Panc1 (cell line): ENCODE measurements at regions not wholly inside any gene's neighbourhood (a gene's known extent, or its start where the extent isn't known, plus 50 kb on each side); places are given as distances from the start of the nearest gene placed in this dataset.

Experiments used
- ATAC-seq: fragments of 200-7000 bp; cut with Tn5 transposase; 2 replicates; pipeline ENCODE4 v1.9.1; 2020; ENCODE audit warnings: mild to moderate bottlenecking, moderate library complexity
- BruUV-seq: library from RNA; stranded (reverse); fragments of 400-500 nt; replicated peaks from 2 replicates; lab custom pipeline; 2021; lab: Mats Ljungman, UMichigan
- CTCF ChIA-PET: fragments of 300-600 bp; sonication (Branson Sonifier 250); formaldehyde crosslinking; loops from one replicate; lab custom pipeline; 2022; ENCODE audit warnings: antibody characterized with exemption; lab: Charles Lee
- POLR2A ChIA-PET: fragments of 300-600 bp; sonication (Branson Sonifier 250); formaldehyde crosslinking; loops from one replicate; lab custom pipeline; 2022; ENCODE audit warnings: antibody characterized with exemption; lab: Charles Lee
- DNase-seq: peaks from one replicate; pipeline ENCODE4 v3.0.0-alpha.2; 2010; ENCODE audit warnings: low read depth, low spot score
- H3K27ac ChIP-seq: 2 replicates; pipeline ENCODE4 v1.5.1; 2011; ENCODE audit warnings: mild to moderate bottlenecking, low read length, inconsistent platforms
- H3K27me3 ChIP-seq: fragments of 200-500 bp; sonication (Bioruptor generic); 2 replicates; pipeline ENCODE4 v1.6.0; 2014; ENCODE audit warnings: low read length, inconsistent platforms; ENCODE audit not compliant: control insufficient read depth, insufficient read depth
- H3K36me3 ChIP-seq: fragments of 200-500 bp; sonication (Bioruptor generic); 2 replicates; pipeline ENCODE4 v1.5.1; 2014; ENCODE audit warnings: inconsistent platforms, mild to moderate bottlenecking, low read length, moderate library complexity; ENCODE audit not compliant: control insufficient read depth, insufficient read depth
- H3K4me1 ChIP-seq: 2 replicates; pipeline ENCODE4 v1.5.1; 2011; ENCODE audit warnings: inconsistent platforms, mild to moderate bottlenecking, low read length, moderate library complexity; ENCODE audit not compliant: control insufficient read depth, insufficient read depth
- H3K4me3 ChIP-seq, 2 experiments: 2 replicates each; pipeline ENCODE4 v1.5.1; 2011 to 2012; ENCODE audit warnings: low read depth in 2 of 2, low read length in 2 of 2, mild to moderate bottlenecking in 2 of 2, inconsistent platforms in 1 of 2, moderate library complexity in 1 of 2
- H3K9me3 ChIP-seq: fragments of 200-500 bp; sonication (Bioruptor generic); 2 replicates; pipeline ENCODE4 v1.5.1; 2014; ENCODE audit warnings: low read depth, mild to moderate bottlenecking, inconsistent platforms, low read length, moderate library complexity; ENCODE audit not compliant: control insufficient read depth, insufficient read depth
- POLR2AphosphoS5 ChIP-seq: IDR thresholded peaks from 2 replicates; pipeline ENCODE4 v1.6.1; 2012; ENCODE audit warnings: mild to moderate bottlenecking, low read depth, low read length, moderate library complexity
- SIN3A ChIP-seq: IDR thresholded peaks from 2 replicates; pipeline ENCODE4 v1.6.1; 2012; ENCODE audit warnings: low read depth, mild to moderate bottlenecking, low read length, moderate library complexity, borderline replicate concordance; ENCODE audit not compliant: insufficient read depth
- TCF7L2 ChIP-seq: IDR thresholded peaks from 2 replicates; pipeline ENCODE4 v1.6.1; 2011; ENCODE audit warnings: mild to moderate bottlenecking, low read depth, low read length, inconsistent platforms
- in situ Hi-C: cut with HindIII; loops from 2 replicates; pipeline ENCODE4 v1.10.0; 2016; ENCODE audit warnings: low sequenced_read_pairs, low pct_unique_long_range_greater_than_20kb
- intact Hi-C: fragments of 100-400 bp; cut with micrococcal nuclease; formaldehyde crosslinking; loops from one replicate; pipeline ENCODE4 v1.10.0; 2022; ENCODE audit not compliant: unreplicated experiment
- TF ChIP-seq, protein P1 (sequence below), 2 experiments: IDR thresholded peaks; 2 replicates each; pipeline ENCODE4 v1.6.1; 2011 to 2012; ENCODE audit warnings: low read depth in 2 of 2, control low read depth in 1 of 2, low read length in 1 of 2, mild to moderate bottlenecking in 1 of 2, moderate library complexity in 1 of 2; ENCODE audit not compliant: insufficient read depth in 1 of 2
- TF ChIP-seq, protein P2 (sequence below): fragments of 450-650 bp; IDR thresholded peaks from 2 replicates; pipeline ENCODE4 v1.5.1; 2017; ENCODE audit warnings: mild to moderate bottlenecking

DNA sequence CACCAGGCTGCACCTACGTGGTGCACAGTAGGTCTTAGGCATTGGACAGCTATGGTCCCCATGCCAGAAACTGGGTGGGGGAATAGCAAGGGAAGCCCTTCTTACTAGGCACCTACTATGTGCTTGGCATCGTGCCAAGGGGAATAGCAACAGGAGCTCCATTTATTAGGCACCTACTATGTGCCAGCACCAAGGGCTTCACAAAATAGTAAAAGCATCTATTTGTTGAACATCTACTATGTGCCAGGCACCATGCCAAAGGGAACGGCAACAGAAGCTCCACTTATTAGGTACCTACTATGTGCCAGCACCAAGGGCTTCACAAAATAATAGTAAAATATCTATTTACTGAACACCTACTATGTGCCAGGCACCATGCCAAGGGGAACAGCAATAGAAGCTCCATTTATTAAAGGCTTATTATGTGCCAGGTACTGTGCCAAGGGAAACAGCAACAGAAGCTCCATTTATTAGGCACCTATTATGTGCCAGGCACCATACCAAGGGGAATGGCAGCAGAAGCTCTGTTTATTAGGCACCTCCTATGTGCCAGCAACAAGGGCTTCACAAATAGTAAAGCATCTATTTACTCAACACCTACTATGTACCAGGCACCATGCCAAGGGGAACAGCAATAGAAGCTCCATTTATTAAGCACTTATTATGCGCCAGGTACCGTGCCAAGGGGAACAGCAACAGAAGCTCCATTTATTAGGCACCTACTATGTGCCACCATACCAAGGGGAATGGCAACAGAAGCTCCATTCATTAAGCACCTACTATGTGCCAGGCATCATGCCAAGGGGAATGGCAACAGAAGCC, 108.5 kb downstream of the PTPRS start:
- H3K4me3 ChIP-seq: no peak overlapping the region
- ATAC-seq (no peak), DNase-seq (no peak)
- CTCF ChIA-PET: no interaction called here
- no peaks in the 10 kb centered on the region for H3K4me1 ChIP-seq
- no TSS peak for BruUV-seq
- H3K36me3 ChIP-seq: no peaks in the 10 kb centered on the region
- in situ Hi-C loops: no loop called here
- no peaks in the 10 kb centered on the region for H3K9me3 ChIP-seq
- H3K27ac ChIP-seq: no peak overlapping the region
- TF ChIP-seq SIN3A (no peak), POLR2AphosphoS5 (no peak), TCF7L2 (no peak)
- TF ChIP-seq, protein P1, sequence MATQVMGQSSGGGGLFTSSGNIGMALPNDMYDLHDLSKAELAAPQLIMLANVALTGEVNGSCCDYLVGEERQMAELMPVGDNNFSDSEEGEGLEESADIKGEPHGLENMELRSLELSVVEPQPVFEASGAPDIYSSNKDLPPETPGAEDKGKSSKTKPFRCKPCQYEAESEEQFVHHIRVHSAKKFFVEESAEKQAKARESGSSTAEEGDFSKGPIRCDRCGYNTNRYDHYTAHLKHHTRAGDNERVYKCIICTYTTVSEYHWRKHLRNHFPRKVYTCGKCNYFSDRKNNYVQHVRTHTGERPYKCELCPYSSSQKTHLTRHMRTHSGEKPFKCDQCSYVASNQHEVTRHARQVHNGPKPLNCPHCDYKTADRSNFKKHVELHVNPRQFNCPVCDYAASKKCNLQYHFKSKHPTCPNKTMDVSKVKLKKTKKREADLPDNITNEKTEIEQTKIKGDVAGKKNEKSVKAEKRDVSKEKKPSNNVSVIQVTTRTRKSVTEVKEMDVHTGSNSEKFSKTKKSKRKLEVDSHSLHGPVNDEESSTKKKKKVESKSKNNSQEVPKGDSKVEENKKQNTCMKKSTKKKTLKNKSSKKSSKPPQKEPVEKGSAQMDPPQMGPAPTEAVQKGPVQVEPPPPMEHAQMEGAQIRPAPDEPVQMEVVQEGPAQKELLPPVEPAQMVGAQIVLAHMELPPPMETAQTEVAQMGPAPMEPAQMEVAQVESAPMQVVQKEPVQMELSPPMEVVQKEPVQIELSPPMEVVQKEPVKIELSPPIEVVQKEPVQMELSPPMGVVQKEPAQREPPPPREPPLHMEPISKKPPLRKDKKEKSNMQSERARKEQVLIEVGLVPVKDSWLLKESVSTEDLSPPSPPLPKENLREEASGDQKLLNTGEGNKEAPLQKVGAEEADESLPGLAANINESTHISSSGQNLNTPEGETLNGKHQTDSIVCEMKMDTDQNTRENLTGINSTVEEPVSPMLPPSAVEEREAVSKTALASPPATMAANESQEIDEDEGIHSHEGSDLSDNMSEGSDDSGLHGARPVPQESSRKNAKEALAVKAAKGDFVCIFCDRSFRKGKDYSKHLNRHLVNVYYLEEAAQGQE (IDR thresholded peaks at IDR 0.05; ENCODE audit: insufficient read depth in 1 of 2, low read depth in 2 of 2, low read length in 1 of 2): no peak
- TF ChIP-seq, protein P2, sequence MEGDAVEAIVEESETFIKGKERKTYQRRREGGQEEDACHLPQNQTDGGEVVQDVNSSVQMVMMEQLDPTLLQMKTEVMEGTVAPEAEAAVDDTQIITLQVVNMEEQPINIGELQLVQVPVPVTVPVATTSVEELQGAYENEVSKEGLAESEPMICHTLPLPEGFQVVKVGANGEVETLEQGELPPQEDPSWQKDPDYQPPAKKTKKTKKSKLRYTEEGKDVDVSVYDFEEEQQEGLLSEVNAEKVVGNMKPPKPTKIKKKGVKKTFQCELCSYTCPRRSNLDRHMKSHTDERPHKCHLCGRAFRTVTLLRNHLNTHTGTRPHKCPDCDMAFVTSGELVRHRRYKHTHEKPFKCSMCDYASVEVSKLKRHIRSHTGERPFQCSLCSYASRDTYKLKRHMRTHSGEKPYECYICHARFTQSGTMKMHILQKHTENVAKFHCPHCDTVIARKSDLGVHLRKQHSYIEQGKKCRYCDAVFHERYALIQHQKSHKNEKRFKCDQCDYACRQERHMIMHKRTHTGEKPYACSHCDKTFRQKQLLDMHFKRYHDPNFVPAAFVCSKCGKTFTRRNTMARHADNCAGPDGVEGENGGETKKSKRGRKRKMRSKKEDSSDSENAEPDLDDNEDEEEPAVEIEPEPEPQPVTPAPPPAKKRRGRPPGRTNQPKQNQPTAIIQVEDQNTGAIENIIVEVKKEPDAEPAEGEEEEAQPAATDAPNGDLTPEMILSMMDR: no peak
- intact Hi-C loops: no loop called here
- POLR2A ChIA-PET: interaction anchor here (0.5 kb wide), 1 partner anchor 76 kb away, joined by 3 read pairs; no protein-coding TSS in a partner anchor
- no peaks in the 10 kb centered on the region for H3K27me3 ChIP-seq

DNA sequence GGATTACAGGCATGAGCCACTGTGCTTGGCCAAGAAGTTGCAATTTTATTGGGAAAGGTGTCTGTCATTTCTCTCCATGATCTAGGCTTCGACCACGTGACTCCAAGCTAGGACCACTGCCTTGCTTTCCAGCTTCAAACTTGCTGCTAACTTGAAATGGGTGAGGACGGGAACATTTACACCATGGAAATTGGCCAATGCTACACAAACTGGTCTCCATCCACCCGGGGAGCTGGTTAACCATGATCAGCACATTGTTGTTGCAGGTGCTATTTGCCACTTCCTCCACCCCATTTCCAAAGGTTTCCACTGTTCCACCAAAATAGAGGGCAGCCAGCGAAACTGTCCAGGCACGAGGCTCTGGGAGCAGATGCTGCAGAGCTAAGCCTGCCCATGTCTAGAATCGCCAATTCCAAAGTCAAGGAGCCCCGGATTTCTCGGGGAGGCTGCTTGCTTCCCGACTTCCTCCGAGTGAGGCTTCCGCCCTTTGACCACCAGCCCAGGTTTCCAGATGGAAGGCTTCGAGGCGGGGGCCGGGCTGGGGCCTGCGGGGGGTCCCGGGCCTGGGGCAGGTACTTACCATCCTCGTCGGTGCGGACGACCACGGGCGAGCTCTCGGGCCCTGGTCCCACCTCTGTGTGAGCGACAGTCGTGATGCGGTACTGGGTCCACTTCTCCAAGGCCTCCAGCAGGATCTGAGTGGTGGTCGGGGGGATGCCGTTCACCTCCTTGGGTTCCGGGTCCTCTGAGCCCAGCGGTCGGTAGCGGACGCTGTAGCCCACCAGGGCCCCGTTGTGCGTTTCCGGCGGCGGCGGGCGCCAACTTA, 109.7 kb downstream of the PTPRS start:
- Histone ChIP-seq H3K36me3 (no peaks in the 10 kb centered on the region), H3K4me1 (no peaks in the 10 kb centered on the region), H3K27ac (no peak overlapping the region), H3K27me3 (no peaks in the 10 kb centered on the region), H3K9me3 (no peaks in the 10 kb centered on the region), H3K4me3 (no peak overlapping the region)
- POLR2A ChIA-PET: no interaction called here
- CTCF ChIA-PET: no interaction called here
- in situ Hi-C loops (no loop called here), intact Hi-C loops (no loop called here)
- DNase-seq (no peak), ATAC-seq (no peak)
- no TSS peak for BruUV-seq
- TF ChIP-seq TCF7L2 (no peak), SIN3A (no peak), POLR2AphosphoS5 (no peak)
- TF ChIP-seq, protein P1 (IDR thresholded peaks at IDR 0.05; ENCODE audit: insufficient read depth in 1 of 2, low read depth in 2 of 2, low read length in 1 of 2): no peak
- TF ChIP-seq, protein P2: no peak
